ENCODE measurements at regions not wholly inside any gene's neighbourhood (a gene's known extent, or its start where the extent isn't known, plus 50 kb on each side); places are given as distances from the start of the nearest gene placed in this dataset.
"Not testable (repeated sequence)": the region's sequence is repeated elsewhere in the genome, so short reads cannot be mapped to it uniquely, and the experiment has no call there.

DNA sequence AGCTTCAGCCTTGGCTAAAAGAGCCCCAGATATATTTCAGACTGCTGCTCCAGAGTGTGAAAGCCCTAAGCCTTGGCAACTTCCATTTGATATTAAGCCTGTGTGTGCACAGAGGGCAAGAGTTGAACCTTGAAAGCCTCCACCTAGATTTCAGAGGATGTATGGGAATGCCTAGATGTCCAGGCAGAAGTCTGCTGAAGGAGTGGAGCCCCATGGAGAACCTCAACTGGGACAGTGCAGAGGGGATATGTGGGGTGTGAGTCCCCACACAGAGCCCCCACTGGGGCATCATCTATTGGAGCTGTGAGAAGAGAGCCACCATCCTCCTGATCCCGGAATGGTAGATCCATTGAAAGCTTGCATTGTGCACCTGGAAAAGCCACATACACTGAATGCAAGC, 1784.8 kb upstream of the CDH9 start:
- DNase-seq (ENCODE audit: low read depth), result no peak
- no peak overlapping the region for H3K4me3 ChIP-seq (replicated peaks; ENCODE audit: low read depth, low read length)
- TF ChIP-seq, protein P1, sequence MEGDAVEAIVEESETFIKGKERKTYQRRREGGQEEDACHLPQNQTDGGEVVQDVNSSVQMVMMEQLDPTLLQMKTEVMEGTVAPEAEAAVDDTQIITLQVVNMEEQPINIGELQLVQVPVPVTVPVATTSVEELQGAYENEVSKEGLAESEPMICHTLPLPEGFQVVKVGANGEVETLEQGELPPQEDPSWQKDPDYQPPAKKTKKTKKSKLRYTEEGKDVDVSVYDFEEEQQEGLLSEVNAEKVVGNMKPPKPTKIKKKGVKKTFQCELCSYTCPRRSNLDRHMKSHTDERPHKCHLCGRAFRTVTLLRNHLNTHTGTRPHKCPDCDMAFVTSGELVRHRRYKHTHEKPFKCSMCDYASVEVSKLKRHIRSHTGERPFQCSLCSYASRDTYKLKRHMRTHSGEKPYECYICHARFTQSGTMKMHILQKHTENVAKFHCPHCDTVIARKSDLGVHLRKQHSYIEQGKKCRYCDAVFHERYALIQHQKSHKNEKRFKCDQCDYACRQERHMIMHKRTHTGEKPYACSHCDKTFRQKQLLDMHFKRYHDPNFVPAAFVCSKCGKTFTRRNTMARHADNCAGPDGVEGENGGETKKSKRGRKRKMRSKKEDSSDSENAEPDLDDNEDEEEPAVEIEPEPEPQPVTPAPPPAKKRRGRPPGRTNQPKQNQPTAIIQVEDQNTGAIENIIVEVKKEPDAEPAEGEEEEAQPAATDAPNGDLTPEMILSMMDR (IDR thresholded peaks at IDR 0.05; ENCODE audit: low read length, missing control alignments), result no peak

DNA sequence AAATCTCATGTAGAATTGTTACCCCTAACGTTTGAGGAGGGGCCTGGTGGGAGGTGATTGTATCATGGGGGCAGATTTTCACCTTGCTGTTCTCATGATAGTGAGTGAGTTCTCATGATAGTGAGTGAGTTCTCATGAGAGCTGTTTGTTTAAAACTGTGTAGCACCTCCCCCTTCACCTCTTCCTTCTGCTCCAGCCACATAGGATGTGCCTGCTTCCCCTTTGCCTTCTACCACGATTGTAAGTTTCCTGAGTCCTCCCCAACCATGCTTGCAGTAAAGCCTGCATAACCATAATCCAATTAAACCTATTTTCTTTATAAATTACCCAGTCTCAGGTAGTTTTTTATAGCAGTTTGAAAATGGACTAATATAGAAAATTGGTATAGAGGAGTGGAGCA, 1783.7 kb upstream of the CDH9 start:
- DNase-seq (ENCODE audit: low read depth), result no peak
- TF ChIP-seq, protein P1 (IDR thresholded peaks at IDR 0.05; ENCODE audit: low read length, missing control alignments), result no peak
- H3K4me3 ChIP-seq (replicated peaks; ENCODE audit: low read depth, low read length), result no peak overlapping the region

DNA sequence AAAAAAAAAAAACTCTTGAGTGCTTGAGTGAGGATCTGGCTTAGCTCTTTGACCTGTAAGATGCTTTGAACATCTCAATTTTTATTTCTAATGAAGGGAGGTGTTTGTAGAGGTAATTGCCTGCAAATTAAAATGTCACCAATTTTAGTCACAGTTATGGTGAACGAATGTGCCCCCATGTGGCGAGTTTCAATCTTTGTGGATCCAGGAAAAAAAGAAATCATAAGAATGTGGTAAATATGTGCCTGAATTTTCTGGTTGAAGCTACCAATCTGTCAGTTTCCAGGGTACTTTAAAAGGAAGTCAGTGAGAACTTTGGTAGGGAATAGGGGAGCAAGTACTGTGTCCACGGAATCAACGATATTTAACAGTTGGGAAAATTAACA, 1772.4 kb upstream of the CDH9 start:
- TF ChIP-seq, protein P1 (IDR thresholded peaks at IDR 0.05; ENCODE audit: low read length, missing control alignments), result no peak
- H3K4me3 ChIP-seq (replicated peaks; ENCODE audit: low read depth, low read length), result no peak overlapping the region
- DNase-seq (ENCODE audit: low read depth), result no peak

DNA sequence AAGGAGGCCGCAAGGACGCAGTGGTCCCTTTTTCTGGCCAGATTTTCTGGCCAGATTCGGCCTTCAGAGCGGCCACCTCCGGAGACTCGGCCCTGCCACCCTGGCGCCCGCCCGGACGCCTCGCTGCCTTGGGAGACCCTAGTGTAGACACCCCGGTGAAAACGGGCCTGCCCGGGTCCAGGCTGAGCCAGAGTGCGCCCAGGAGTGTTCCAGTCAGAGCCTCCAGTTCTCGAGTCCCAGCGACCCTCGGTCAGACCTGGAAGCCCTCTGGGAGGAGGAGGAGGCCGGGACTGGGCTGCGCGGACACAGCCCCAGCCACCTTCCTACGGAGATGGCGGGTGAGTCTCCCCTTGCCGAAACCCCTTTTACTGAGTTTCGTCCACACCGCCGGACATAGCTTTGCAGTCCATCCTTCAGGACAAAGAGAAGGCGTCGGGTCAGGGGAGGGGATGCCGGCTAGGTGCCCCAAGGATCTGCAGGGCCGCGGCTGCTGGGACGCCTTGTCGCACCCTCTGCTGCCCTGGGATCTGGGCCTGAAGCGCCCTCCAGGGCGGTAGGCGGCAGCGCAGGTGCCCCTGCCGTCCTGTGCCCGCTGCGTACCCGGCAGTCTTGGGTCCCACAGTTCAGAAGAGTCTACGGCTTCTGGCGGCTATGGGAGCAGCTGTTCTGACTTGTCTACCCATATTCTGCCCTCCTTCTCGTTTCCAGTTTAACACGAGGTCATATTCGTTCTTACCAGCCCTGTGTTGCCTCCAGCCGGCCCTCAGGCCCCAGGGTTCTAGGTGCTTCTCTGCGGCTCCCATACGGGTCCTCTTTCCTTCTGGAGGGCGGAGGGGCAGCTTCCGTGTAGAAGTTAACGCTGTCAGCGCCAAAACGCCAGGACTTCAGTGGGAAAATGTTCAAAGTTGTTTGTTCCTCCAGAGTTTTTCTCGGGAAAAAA, 1771.7 kb upstream of the CDH9 start:
- TF ChIP-seq, protein P1 (IDR thresholded peaks at IDR 0.05; ENCODE audit: low read length, missing control alignments), result no peak
- no peak overlapping the region for H3K4me3 ChIP-seq (replicated peaks; ENCODE audit: low read depth, low read length)
- no peak for DNase-seq (ENCODE audit: low read depth)

DNA sequence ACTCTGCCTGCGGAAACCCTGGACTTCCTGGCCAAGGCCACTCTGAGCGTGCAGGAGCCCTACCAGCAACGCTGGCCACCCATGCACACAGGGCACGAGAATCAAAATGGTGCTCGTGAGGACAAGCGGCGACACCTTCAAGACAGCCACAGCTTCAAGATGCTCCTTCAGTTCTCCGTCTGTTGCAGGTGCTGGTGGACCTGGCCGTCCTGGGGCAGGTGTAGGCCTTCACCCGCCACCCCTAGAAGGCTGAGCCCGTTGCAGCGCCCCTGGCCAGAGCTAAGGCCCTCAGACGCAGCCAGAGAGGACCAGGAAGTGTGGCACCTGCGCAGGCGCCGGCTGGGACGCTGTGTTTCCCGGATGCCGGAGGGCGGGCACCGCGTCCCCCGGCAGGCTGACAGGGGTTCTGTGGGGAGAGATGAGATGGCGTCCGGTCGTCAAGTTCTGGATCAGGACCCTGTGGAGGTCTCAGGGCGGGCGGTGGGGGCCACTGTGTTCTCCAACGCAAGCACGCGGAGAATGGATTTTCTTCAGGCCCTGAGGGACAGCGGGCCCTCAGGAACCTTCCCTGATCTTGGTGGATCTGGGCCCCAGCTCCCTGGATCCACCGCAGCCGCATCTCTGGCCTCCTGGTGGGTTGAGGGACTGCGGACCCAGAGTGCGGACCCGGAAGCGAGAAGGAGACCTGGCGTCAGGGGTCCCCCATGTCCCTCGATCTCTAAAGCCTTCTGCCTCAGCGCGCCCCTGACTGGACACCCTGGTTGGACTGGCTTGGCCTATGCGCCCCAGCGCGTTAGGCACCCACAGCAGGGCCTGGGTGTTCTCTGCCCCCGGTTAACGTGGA, 1770.8 kb upstream of the CDH9 start:
- no peak overlapping the region for H3K4me3 ChIP-seq (replicated peaks; ENCODE audit: low read depth, low read length)
- TF ChIP-seq, protein P1 (IDR thresholded peaks at IDR 0.05; ENCODE audit: low read length, missing control alignments), result no peak

DNA sequence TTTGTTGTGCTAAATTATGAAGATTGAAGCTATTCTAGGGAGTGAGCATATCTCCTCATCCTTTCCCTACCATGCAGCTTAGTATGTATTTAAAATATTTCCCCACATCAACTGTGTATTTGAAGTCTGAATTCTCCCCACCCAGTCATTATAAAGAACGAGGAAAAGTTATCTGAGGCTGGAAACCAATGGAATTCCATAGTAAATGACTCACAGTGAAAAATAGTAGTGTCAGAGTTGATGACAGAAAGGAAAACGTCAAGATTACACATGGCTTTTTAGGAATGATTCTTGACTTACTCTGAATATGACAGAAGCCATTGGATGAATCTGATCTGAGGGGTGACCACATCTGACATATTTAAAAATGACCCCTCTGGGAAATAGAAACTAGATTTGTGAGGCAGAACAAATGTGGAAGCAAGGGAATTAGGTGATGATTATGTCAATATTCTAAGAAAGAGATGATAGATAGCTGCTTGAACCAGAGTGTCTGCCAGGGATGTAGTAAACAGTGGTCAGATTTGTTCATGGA, 1768.9 kb upstream of the CDH9 start:
- no peak overlapping the region for H3K4me3 ChIP-seq (replicated peaks; ENCODE audit: low read depth, low read length)
- TF ChIP-seq, protein P1 (IDR thresholded peaks at IDR 0.05; ENCODE audit: low read length, missing control alignments), result no peak
- no peak for DNase-seq (ENCODE audit: low read depth)

More for the DNA sequence above, 1770.8 kb upstream of the CDH9 start:
- no peak for DNase-seq (ENCODE audit: low read depth)

DNA sequence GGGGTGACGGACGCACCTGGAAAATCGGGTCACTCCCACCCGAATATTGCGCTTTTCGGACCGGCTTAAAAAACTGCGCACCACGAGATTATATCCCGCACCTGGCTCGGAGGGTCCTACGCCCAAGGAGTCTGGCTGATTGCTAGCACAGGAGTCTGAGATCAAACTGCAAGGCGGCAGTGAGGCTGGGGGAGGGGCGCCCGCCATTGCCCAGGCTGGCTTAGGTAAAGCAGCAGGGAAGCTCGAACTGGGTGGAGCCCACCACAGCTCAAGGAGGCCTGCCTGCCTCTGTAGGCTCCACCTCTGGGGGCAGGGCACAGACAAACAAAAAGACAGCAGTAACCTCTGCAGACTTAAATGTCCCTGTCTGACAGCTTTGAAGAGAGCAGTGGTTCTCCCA, 1760.6 kb upstream of the CDH9 start:
- DNase-seq (ENCODE audit: low read depth), result not testable (repeated sequence)

More for the DNA sequence above, 1760.6 kb upstream of the CDH9 start:
- H3K4me3 ChIP-seq (replicated peaks; ENCODE audit: low read depth, low read length), result not testable (repeated sequence)

All from fibroblast of pulmonary artery (primary cell).